Fibroblast of lung (primary cell): ENCODE measurements at regions not wholly inside any gene's neighbourhood (a gene's known extent, or its start where the extent isn't known, plus 50 kb on each side); places are given as distances from the start of the nearest gene placed in this dataset.
"Not testable (repeated sequence)": the region's sequence is repeated elsewhere in the genome, so short reads cannot be mapped to it uniquely, and the experiment has no call there.

Source experiments
- DNase-seq, 2 donors: peaks; one replicate each; pipeline versions ENCODE4 v3.0.0 to v3.0.0-alpha.2; 2010; ENCODE audit warnings: low read depth in 2 of 2
- H2AFZ ChIP-seq: 2 replicates; pipeline ENCODE4 v1.5.1; 2012; ENCODE audit warnings: low read length, control low read depth, inconsistent platforms
- H3K27ac ChIP-seq: 2 replicates; pipeline ENCODE4 v1.5.1; 2011; ENCODE audit warnings: low read length, control low read depth; ENCODE audit not compliant: insufficient read depth
- H3K27me3 ChIP-seq: 2 replicates; pipeline ENCODE4 v1.5.1; 2011; ENCODE audit warnings: mild to moderate bottlenecking, low read length; ENCODE audit not compliant: control insufficient read depth, insufficient read depth
- H3K36me3 ChIP-seq: 2 replicates; pipeline ENCODE4 v1.5.1; 2011; ENCODE audit warnings: low read length; ENCODE audit not compliant: control insufficient read depth, insufficient read depth
- H3K4me1 ChIP-seq: 2 replicates; pipeline ENCODE4 v1.5.1; 2011; ENCODE audit warnings: low read length; ENCODE audit not compliant: control insufficient read depth, insufficient read depth; ENCODE audit errors: extremely low read depth
- H3K4me2 ChIP-seq: 2 replicates; pipeline ENCODE4 v1.5.1; 2011; ENCODE audit warnings: low read length, control low read depth; ENCODE audit not compliant: insufficient read depth; ENCODE audit errors: extremely low read depth
- H3K4me3 ChIP-seq, 4 experiments: fragments of 200-600 bp in 1 of 4; sonication (generic) in 1 of 4; replicated peaks in 1 of 4; 2 replicates each; pipeline ENCODE4 v1.5.1; 2011 to 2016; ENCODE audit warnings: low read length in 4 of 4, low read depth in 3 of 4, mild to moderate bottlenecking in 3 of 4, control low read depth in 2 of 4, inconsistent platforms in 1 of 4, mixed read lengths in 1 of 4; ENCODE audit not compliant: insufficient read depth in 1 of 4; ENCODE audit errors: control extremely low read depth in 1 of 4
- H3K79me2 ChIP-seq: 2 replicates; pipeline ENCODE4 v1.5.1; 2012; ENCODE audit warnings: mild to moderate bottlenecking, low read length, inconsistent platforms; ENCODE audit not compliant: control insufficient read depth, insufficient read depth
- H3K9ac ChIP-seq: 2 replicates; pipeline ENCODE4 v1.5.1; 2011; ENCODE audit warnings: mild to moderate bottlenecking, low read length, control low read depth; ENCODE audit not compliant: insufficient read depth
- H3K9me3 ChIP-seq: 2 replicates; pipeline ENCODE4 v1.5.1; 2012; ENCODE audit warnings: low read depth, low read length; ENCODE audit not compliant: control insufficient read depth, insufficient read depth
- H4K20me1 ChIP-seq: 2 replicates; pipeline ENCODE4 v1.5.1; 2011; ENCODE audit warnings: low read length; ENCODE audit not compliant: control insufficient read depth, insufficient read depth; ENCODE audit errors: extremely low read depth
- CTCF ChIP-seq, 2 donors: IDR thresholded peaks in 1 of 2; conservative IDR thresholded peaks in 1 of 2; 1 replicate in 1 of 2; 2 replicates in 1 of 2; pipeline ENCODE4 v1.5.1; 2011 to 2012; ENCODE audit warnings: low read length in 2 of 2, control low read depth in 1 of 2, inconsistent platforms in 1 of 2, low read depth in 1 of 2, mild to moderate bottlenecking in 1 of 2
- EZH2 ChIP-seq: IDR thresholded peaks from 2 replicates; pipeline ENCODE4 v1.5.1; 2012; ENCODE audit warnings: low read length, control low read depth, mild to moderate bottlenecking; ENCODE audit errors: missing control alignments

GRCh38 chr6:74018825-74019224, 322.8 kb downstream of the CD109 start:
- Histone ChIP-seq H3K27me3 (no peaks in the 10 kb centered on the region), H2AFZ (no peak overlapping the region), H3K9ac (no peak overlapping the region), H3K4me3 (no peak overlapping the region), H3K9me3 (no peaks in the 10 kb centered on the region), H3K27ac (no peak overlapping the region), H3K36me3 (no peaks in the 10 kb centered on the region), H4K20me1 (no peaks in the 10 kb centered on the region), H3K4me2 (no peak overlapping the region), H3K79me2 (no peaks in the 10 kb centered on the region), H3K4me1 (no peaks in the 10 kb centered on the region)
- TF ChIP-seq EZH2 (no peak), CTCF (conservative IDR thresholded peaks at IDR 0.05 in 1 of 2, IDR thresholded peaks at IDR 0.05 in 1 of 2; ENCODE audit: low read depth in 1 of 2, low read length in 2 of 2) (no peak)
- DNase-seq: peak in 1 of 2 donors; percentile 3

GRCh38 chr6:74015427-74015826, 319.4 kb downstream of the CD109 start:
- no peak overlapping the region for H3K4me2 ChIP-seq
- no peaks in the 10 kb centered on the region for H3K9me3 ChIP-seq
- no peaks in the 10 kb centered on the region for H3K79me2 ChIP-seq
- no peak overlapping the region for H3K9ac ChIP-seq
- no peaks in the 10 kb centered on the region for H3K27me3 ChIP-seq
- no peaks in the 10 kb centered on the region for H4K20me1 ChIP-seq
- H3K4me1 ChIP-seq: no peaks in the 10 kb centered on the region
- TF ChIP-seq CTCF (conservative IDR thresholded peaks at IDR 0.05 in 1 of 2, IDR thresholded peaks at IDR 0.05 in 1 of 2; ENCODE audit: low read depth in 1 of 2, low read length in 2 of 2) (no peak), EZH2 (no peak)
- H3K36me3 ChIP-seq: no peaks in the 10 kb centered on the region
- H3K27ac ChIP-seq: no peak overlapping the region
- no peak overlapping the region for H2AFZ ChIP-seq
- DNase-seq: no peak
- H3K4me3 ChIP-seq: no peak overlapping the region

GRCh38 chr6:74000666-74001490, 304.9 kb downstream of the CD109 start:
- TF ChIP-seq CTCF (conservative IDR thresholded peaks at IDR 0.05 in 1 of 2, IDR thresholded peaks at IDR 0.05 in 1 of 2; ENCODE audit: low read depth in 1 of 2, low read length in 2 of 2) (no peak), EZH2 (no peak)
- DNase-seq: peak in 1 of 2 donors; percentile 6
- H3K79me2 ChIP-seq: no peaks in the 10 kb centered on the region
- no peaks in the 10 kb centered on the region for H3K4me1 ChIP-seq
- no peaks in the 10 kb centered on the region for H3K36me3 ChIP-seq
- H4K20me1 ChIP-seq: no peaks in the 10 kb centered on the region
- H3K27ac ChIP-seq: no peak overlapping the region
- no peak overlapping the region for H3K4me3 ChIP-seq
- H3K4me2 ChIP-seq: no peak overlapping the region
- H2AFZ ChIP-seq: no peak overlapping the region
- H3K9ac ChIP-seq: no peak overlapping the region
- no peaks in the 10 kb centered on the region for H3K9me3 ChIP-seq
- H3K27me3 ChIP-seq: no peaks in the 10 kb centered on the region

- not testable (repeated sequence) for H3K27me3 ChIP-seq, H3K79me2 ChIP-seq, H3K4me3 ChIP-seq, H2AFZ ChIP-seq, H3K9ac ChIP-seq, H3K9me3 ChIP-seq, H3K36me3 ChIP-seq, DNase-seq, H3K27ac ChIP-seq, H3K4me1 ChIP-seq, H4K20me1 ChIP-seq, H3K4me2 ChIP-seq
These were observed 294.7 kb downstream of the CD109 start for GRCh38 chr6:73990609-73991238.
